ENCODE measurements at regions not wholly inside any gene's neighbourhood (a gene's known extent, or its start where the extent isn't known, plus 50 kb on each side); places are given as distances from the start of the nearest gene placed in this dataset.
"Not testable (repeated sequence)": the region's sequence is repeated elsewhere in the genome, so short reads cannot be mapped to it uniquely, and the experiment has no call there.

- H3K27ac Mint-ChIP-seq, H3K4me3 Mint-ChIP-seq, H3K9me3 Mint-ChIP-seq: not testable (repeated sequence)
Observed at GRCh38 chr12:76292891-76293290, 55.3 kb downstream of the BBS10 start.

GRCh38 chr12:76292305-76292704 lies 55.9 kb downstream of the BBS10 start:
- not testable (repeated sequence) for H3K27ac Mint-ChIP-seq; DNase-seq; H3K27me3 Mint-ChIP-seq (ENCODE audit: insufficient read depth); H3K9ac ChIP-seq (ENCODE audit: extremely low read depth, low read length, poor library complexity, severe bottlenecking); H3K4me3 Mint-ChIP-seq; H3K4me3 ChIP-seq (ENCODE audit: low read length); H3K36me3 ChIP-seq (ENCODE audit: control insufficient read depth, insufficient read depth, low read length); H3K4me1 ChIP-seq (ENCODE audit: control insufficient read depth, insufficient read depth, low read length); H3K9me3 Mint-ChIP-seq; H3K27ac ChIP-seq (ENCODE audit: low read depth, low read length); H3K4me1 Mint-ChIP-seq; H3K27me3 ChIP-seq (ENCODE audit: control insufficient read depth, insufficient read depth, low read length, poor library complexity, severe bottlenecking)
- peaks cover 60% of the 10 kb centered on the region for H3K9me3 ChIP-seq (ENCODE audit: control insufficient read depth, low read length)
- 91 to 93% methylated on average over 3 to 8 of the region's 8 CpGs for WGBS, 2 experiments (ENCODE audit: insufficient coverage in 1 of 2, insufficient read length in 1 of 2)
- H3K36me3 Mint-ChIP-seq (ENCODE audit: low read depth), result peaks cover 22% of the 10 kb centered on the region

More at GRCh38 chr12:76292891-76293290, 55.3 kb downstream of the BBS10 start:
- 76 to 90% methylated on average over 4 to 5 of the region's 5 CpGs for WGBS, 2 experiments (ENCODE audit: insufficient coverage in 1 of 2, insufficient read length in 1 of 2)
- not testable (repeated sequence) for DNase-seq; H3K27me3 Mint-ChIP-seq (ENCODE audit: insufficient read depth); H3K36me3 ChIP-seq (ENCODE audit: control insufficient read depth, insufficient read depth, low read length); H3K27ac ChIP-seq (ENCODE audit: low read depth, low read length); H3K4me1 Mint-ChIP-seq; H3K9ac ChIP-seq (ENCODE audit: extremely low read depth, low read length, poor library complexity, severe bottlenecking); H3K4me3 ChIP-seq (ENCODE audit: low read length); H3K27me3 ChIP-seq (ENCODE audit: control insufficient read depth, insufficient read depth, low read length, poor library complexity, severe bottlenecking); H3K4me1 ChIP-seq (ENCODE audit: control insufficient read depth, insufficient read depth, low read length)
- peaks cover 65% of the 10 kb centered on the region for H3K9me3 ChIP-seq (ENCODE audit: control insufficient read depth, low read length)
- peaks cover 22% of the 10 kb centered on the region for H3K36me3 Mint-ChIP-seq (ENCODE audit: low read depth)

GRCh38 chr12:76290963-76291859 lies 57.0 kb downstream of the BBS10 start:
- Mint-ChIP-seq H3K36me3 (ENCODE audit: low read depth) (peaks cover 22% of the 10 kb centered on the region), H3K27me3 (ENCODE audit: insufficient read depth) (no peaks in the 10 kb centered on the region), H3K27ac (no peak overlapping the region), H3K4me3 (no peak overlapping the region), H3K9me3 (peaks cover 3% of the 10 kb centered on the region), H3K4me1 (peaks cover 2% of the 10 kb centered on the region)
- Histone ChIP-seq H3K36me3 (ENCODE audit: control insufficient read depth, insufficient read depth, low read length) (no peaks in the 10 kb centered on the region), H3K27me3 (ENCODE audit: control insufficient read depth, insufficient read depth, low read length, poor library complexity, severe bottlenecking) (no peaks in the 10 kb centered on the region), H3K9ac (ENCODE audit: extremely low read depth, low read length, poor library complexity, severe bottlenecking) (no peak overlapping the region), H3K4me3 (ENCODE audit: low read length) (peak overlapping the region; percentile 19), H3K9me3 (ENCODE audit: control insufficient read depth, low read length) (peaks cover 52% of the 10 kb centered on the region), H3K4me1 (ENCODE audit: control insufficient read depth, insufficient read depth, low read length) (no peaks in the 10 kb centered on the region), H3K27ac (ENCODE audit: low read depth, low read length) (no peak overlapping the region)
- 94 to 100% methylated on average over 2 to 3 of the region's 3 CpGs for WGBS, 2 experiments (ENCODE audit: insufficient coverage in 1 of 2, insufficient read length in 1 of 2)
- DNase-seq, result peak; percentile 61
- no peak for TF ChIP-seq CTCF (conservative IDR thresholded peaks at IDR 0.05)

- H3K4me1 Mint-ChIP-seq, result peaks cover 2% of the 10 kb centered on the region
Observed at GRCh38 chr12:76288218-76288617, 60.0 kb downstream of the BBS10 start.

More at GRCh38 chr12:76288218-76288617, 60.0 kb downstream of the BBS10 start:
- TF ChIP-seq CTCF (conservative IDR thresholded peaks at IDR 0.05), result no peak
- Mint-ChIP-seq H3K9me3 (peaks cover 3% of the 10 kb centered on the region), H3K4me3 (no peak overlapping the region), H3K27ac (no peak overlapping the region), H3K36me3 (ENCODE audit: low read depth) (peaks cover 15% of the 10 kb centered on the region), H3K27me3 (ENCODE audit: insufficient read depth) (no peaks in the 10 kb centered on the region)
- no peak for DNase-seq
- H3K9me3 ChIP-seq (ENCODE audit: control insufficient read depth, low read length), result peaks cover 27% of the 10 kb centered on the region
- H3K4me1 ChIP-seq (ENCODE audit: control insufficient read depth, insufficient read depth, low read length), result no peaks in the 10 kb centered on the region
- H3K27ac ChIP-seq (ENCODE audit: low read depth, low read length), result no peak overlapping the region
- H3K4me3 ChIP-seq (ENCODE audit: low read length), result no peak overlapping the region
- H3K36me3 ChIP-seq (ENCODE audit: control insufficient read depth, insufficient read depth, low read length), result no peaks in the 10 kb centered on the region
- no peaks in the 10 kb centered on the region for H3K27me3 ChIP-seq (ENCODE audit: control insufficient read depth, insufficient read depth, low read length, poor library complexity, severe bottlenecking)
- no peak overlapping the region for H3K9ac ChIP-seq (ENCODE audit: extremely low read depth, low read length, poor library complexity, severe bottlenecking)

All from endodermal cell (in vitro differentiated cells).